ENCODE measurements at regions not wholly inside any gene's neighbourhood (a gene's known extent, or its start where the extent isn't known, plus 50 kb on each side); places are given as distances from the start of the nearest gene placed in this dataset.

GRCh38 chr2:2788076-2788475 lies 457.0 kb upstream of the MYT1L start:
- in situ Hi-C loops (cut with HindIII; ENCODE audit: low sequenced_read_pairs): no loop called here

DNA sequence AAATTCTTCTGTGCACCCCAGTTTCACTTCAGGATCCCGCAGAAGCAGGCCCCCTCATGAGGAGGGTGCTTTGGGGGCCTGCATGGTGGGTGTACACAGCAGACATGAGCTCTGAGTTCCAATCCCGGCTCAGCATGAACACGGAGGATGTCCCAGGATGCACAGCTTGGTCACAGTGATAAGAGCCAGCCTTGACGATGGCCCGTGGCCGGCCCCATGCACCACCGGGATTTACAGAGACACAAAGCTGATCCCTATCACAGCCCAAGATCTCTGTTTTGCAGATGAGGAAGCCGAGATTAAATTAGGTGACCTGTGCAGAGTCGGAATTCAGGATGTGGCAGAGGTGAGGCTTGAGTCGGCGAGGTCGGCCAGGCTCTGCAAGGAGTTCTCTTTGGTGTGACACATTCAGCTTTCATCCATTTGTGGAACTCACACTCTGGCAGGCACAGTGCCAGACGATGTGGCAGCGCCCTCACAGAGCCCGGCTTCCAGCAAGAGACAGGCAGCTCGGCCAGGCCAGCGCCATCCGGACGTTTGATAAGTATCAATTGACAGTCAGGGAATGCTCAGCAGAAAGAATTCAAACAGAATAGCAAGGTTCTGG lies 456.3 kb upstream of the MYT1L start:
- in situ Hi-C loops (cut with HindIII; ENCODE audit: low sequenced_read_pairs): no loop called here

DNA sequence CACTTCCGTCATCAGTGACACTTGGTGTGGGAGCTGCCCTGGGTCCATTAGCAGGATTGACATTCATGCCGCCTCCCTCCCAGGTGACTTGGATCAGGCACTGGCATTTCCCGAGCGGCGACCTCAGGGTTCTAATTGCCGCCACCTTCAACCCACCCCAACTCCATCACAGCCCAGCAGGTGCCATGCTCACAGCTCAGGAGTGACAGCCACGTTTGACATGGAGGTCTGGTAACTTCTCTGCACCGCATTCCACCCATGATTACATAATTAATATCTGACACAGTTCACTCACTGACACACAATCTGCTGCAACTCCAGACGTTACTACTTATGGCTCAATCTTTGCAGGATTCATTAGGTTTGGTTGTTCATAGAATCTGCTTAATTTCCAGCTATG lies 450.9 kb upstream of the MYT1L start:
- in situ Hi-C loops (cut with HindIII; ENCODE audit: low sequenced_read_pairs): no loop called here

- in situ Hi-C loops (cut with HindIII; ENCODE audit: low sequenced_read_pairs): loop anchor here (5.0 to 10.0 kb wide), 2 partner anchors 75 to 132 kb away; no protein-coding TSS in a partner anchor
These were observed 448.7 kb upstream of the MYT1L start for GRCh38 chr2:2779727-2780126.

DNA sequence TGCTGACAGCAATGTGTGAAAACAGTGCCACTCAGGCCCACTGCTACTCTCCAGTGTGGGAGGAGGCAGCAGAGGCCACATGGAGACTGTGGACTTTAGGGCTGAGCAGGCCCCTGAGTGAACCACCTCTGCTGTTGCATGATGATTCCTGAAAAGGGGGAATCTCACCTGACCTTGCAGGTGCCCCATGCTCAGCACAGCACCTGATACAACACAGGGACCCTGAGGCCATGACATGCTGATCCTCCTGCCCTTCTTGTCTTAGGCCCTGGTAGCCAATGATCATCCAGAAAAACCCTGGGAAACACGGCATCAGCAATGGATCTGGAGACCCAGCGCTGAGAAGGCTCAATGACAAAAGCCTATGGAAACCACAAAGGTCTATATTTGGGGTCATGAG lies 446.8 kb upstream of the MYT1L start:
- in situ Hi-C loops (cut with HindIII; ENCODE audit: low sequenced_read_pairs): loop anchor here (5.0 to 10.0 kb wide), 2 partner anchors 73 to 131 kb away; no protein-coding TSS in a partner anchor

DNA sequence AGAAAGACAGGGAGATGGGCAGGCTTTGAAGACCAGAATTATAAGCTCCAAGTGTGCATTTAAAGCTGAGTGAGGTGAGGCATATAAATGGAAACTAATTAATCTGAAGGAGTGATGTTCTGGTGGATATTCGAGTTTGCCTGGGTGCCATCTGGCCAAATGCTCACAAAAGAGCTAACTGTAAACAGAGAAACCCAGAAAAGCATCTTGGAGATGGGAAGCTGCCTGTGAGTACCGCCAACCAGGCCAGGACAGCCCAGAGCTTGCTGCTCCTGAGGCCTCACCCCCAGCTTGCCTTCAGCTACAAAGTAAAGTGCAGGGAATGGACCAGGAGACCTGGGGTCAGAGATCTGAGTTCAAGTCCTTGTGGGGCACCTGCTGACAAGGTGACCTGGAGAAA lies 446.1 kb upstream of the MYT1L start:
- in situ Hi-C loops (cut with HindIII; ENCODE audit: low sequenced_read_pairs): loop anchor here (5.0 to 10.0 kb wide), 2 partner anchors 72 to 130 kb away; no protein-coding TSS in a partner anchor

DNA sequence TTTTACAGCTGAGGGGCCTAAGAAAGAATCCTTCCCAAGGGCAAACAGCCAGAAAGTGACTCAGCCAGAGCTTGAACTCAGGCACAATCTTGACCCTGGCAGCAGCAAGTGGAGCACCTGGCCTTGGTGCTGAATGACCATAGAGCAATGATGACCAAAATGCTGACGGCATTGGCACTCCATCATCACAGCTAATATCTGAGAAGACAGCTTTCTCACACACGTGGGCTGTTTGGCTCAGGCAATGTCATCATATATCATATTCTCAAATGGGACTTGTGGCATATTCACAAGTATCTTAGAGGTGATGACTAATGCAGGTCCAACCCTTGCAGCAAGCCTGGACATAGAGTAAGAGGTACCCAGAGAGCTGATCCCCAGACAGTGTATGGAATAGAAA lies 443.9 kb upstream of the MYT1L start:
- in situ Hi-C loops (cut with HindIII; ENCODE audit: low sequenced_read_pairs): loop anchor here (5.0 to 10.0 kb wide), 2 partner anchors 70 to 128 kb away; no protein-coding TSS in a partner anchor

- in situ Hi-C loops (cut with HindIII; ENCODE audit: low sequenced_read_pairs): loop anchor here (10.0 kb wide), 1 partner anchor 69 kb away; no protein-coding TSS in a partner anchor
These were observed 442.6 kb upstream of the MYT1L start for GRCh38 chr2:2773692-2774091.

GRCh38 chr2:2773080-2773479 lies 442.0 kb upstream of the MYT1L start:
- in situ Hi-C loops (cut with HindIII; ENCODE audit: low sequenced_read_pairs): loop anchor here (10.0 kb wide), 1 partner anchor 68 kb away; no protein-coding TSS in a partner anchor

DNA sequence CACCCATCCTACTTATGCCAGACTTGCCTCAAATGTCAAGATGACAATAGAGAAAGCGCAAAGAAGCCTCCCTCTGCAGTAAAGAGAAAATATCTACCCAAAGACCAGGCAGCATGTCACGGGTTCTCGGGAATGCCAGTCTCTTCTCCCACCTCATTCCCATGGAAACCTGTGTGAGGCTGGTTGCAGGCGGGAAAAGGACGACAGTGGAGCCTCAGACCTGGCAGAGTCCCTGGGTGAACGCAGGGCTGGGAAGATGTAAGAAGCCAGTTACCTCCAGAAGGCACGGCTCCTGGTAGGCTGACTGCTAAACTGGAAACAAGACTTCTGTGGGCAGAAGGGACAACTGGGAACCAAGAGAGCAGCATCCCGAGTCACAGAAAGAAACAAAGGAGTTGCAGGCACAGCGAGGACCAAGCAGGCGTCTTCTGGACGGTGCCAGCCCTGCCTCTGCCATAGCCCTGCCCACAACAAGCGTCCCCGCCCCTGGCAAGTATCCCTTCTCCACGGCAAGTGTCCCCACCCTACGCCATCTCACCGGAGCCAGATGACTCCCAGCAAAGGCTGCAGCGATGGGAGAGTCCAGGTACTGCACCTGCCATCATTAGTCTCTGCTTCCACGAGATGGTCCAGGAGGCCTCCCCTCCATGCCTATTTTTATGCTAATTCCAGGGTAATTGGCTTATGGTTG lies 440.8 kb upstream of the MYT1L start:
- in situ Hi-C loops (cut with HindIII; ENCODE audit: low sequenced_read_pairs): loop anchor here (10.0 kb wide), 1 partner anchor 67 kb away; no protein-coding TSS in a partner anchor

DNA sequence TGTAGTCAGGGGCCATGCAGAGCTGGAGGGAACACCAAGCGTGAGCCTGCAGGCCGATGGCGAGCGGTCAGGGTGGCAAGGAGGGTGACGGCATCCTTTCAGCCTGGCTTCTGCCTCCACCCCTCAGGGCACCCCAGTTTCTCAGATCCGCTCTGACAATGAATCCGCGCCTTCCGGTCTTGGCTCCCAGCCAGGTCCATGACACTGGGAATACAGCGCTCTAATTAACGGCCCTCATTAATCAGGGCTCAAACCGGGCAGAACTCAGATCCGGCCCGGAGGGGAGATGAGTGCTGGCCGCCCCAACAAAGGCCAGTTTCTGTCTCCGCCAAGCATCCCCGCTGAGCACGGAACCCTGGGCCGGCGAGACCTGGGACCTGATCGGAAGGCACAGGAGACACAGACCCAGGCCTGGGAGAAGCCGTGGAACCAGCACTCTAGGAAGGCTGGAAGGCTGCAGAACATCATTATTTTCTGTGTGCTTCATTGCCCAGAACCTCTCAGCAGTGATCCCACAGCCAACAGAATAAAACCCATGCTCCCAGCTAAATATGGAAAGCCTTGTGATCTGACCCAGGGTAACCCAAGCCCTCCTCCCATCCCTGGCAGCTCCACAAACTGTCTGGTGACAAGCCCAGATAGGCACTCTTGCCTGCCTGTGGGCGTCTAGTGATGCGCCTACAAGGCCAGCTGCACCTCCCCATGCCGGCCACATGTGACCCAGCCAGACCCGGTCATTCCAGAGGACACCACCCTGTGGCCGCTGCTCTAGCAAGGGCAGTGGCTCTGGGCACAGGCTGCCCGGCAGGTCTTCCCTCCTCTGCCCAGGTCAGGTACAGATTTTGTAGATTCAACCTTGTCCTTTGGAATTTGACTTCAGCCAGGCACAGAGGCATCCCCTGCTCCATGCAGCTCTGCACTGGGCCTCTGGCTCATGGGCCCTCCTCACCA lies 438.7 kb upstream of the MYT1L start:
- in situ Hi-C loops (cut with HindIII; ENCODE audit: low sequenced_read_pairs): loop anchor here (10.0 kb wide), 1 partner anchor 65 kb away; no protein-coding TSS in a partner anchor

DNA sequence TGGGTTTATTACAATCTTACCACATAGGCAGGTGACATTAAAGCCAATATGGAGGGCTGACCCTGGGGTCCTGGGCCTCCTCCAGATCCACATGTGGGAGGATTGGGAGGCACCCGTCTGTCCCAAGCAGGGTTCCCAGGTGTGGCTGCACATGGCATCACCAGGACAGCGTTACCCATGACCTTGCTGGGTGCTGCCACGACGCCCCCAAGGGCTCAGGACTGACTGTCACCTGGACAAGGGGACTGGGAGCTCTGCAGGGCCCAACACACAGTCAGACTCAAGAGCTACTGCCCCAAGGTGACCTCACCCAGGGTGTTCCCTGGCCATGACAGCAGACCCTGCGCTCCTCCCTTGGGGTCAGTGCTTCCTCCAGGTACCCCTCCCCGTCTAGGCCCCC lies 437.4 kb upstream of the MYT1L start:
- in situ Hi-C loops (cut with HindIII; ENCODE audit: low sequenced_read_pairs): no loop called here

- in situ Hi-C loops (cut with HindIII; ENCODE audit: low sequenced_read_pairs): no loop called here
These were observed 436.8 kb upstream of the MYT1L start for GRCh38 chr2:2767837-2768236.

DNA sequence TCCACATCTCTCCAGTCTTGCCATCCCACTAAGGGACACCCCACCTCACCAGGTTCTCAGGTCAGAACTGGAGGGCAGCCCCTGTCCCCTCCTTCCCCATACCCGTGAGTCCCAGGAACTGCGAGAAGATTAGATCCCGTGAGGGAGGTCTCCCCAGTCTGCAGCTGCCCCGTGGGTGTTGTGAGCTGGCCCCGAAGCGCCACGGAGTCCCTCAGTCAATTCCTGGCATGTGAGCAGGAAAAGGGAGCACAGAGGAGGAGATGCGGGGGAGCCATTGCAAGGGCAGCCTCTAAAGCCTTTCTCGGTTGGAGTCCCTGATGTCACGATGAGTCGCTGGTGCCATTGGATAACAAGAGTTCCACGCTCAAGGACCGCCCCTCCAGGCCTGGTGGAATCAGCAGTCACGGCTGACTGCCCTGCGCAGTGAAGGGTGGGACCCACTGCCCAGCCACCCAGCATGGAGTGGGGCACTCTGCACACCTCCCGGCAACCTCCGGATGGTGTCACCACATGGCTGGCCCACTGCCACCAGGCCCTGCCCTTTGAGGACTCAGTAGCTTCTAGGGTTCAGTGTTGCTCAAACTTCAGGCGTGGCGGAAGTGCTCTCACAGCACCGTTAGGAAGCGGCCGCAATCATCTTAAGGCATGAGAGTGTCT lies 434.9 kb upstream of the MYT1L start:
- in situ Hi-C loops (cut with HindIII; ENCODE audit: low sequenced_read_pairs): no loop called here

DNA sequence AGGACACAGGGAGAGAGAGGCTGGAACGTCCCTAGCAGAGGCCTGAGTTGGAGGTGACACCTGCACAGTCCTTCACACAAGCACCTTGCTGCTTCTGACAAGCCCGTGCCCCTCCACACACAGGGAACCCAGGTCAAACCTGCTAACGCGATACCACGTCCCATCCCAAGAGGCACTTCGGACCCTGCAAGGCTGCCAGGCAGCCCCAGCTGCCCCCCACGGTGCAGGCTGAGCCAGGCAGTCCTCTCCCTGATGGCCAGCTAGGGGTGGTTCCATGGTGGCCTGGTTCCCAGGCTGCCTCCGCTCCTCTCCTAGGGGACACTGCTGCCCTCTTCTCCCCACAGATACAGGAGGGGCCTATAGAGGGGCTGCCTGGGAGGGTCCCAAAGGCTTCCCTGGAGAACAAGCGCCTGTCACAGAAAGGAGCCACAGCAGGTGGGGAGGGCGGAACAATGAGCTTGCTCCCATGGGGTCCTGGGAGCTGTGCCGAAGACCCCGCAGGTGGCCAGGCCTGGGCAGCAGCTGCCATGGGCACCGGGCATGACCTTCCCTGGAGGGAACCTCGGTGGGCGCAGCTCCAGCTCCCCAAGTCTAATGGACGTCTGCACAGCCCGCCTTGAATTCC lies 434.2 kb upstream of the MYT1L start:
- in situ Hi-C loops (cut with HindIII; ENCODE audit: low sequenced_read_pairs): no loop called here

- in situ Hi-C loops (cut with HindIII; ENCODE audit: low sequenced_read_pairs): no loop called here
These were observed 433.7 kb upstream of the MYT1L start for GRCh38 chr2:2764739-2765138.

DNA sequence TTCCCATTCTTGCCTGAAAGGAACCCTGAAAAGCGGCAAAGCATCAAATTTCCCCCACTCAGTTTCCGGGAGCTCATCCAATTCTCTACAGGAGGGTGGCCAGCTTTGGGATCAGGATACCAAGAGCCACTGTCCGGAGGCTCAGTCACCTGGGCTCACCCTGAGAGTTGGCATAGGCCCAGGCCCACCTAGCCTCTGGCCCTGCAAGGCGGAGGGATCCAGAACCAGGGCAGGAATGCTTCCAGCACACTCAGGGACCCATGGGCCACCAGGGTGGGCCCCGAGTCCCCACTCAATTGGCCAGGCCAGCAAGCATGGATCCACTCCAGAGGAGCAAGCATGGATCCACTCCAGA lies 432.9 kb upstream of the MYT1L start:
- in situ Hi-C loops (cut with HindIII; ENCODE audit: low sequenced_read_pairs): no loop called here

GRCh38 chr2:2763351-2764000 lies 432.4 kb upstream of the MYT1L start:
- in situ Hi-C loops (cut with HindIII; ENCODE audit: low sequenced_read_pairs): no loop called here

DNA sequence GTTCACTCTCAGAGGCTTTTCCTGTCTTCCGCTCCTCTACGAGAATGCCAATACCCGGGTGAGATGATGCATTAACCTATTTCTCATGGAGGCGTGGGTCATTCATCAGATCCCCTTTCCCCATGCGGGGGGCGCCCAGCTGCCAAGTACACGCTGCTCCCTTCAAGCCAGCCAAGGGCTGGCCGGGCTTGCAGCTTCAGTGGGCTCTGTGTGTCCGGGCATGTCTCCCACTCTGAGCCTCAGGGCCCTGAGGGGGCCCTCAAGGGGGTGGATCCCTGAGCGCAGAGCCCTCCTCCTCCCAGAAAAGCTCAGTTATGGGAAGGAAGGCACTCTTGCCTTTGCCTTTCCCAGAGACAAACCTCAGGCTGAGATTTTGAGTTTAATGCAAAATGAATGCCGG lies 431.8 kb upstream of the MYT1L start:
- in situ Hi-C loops (cut with HindIII; ENCODE audit: low sequenced_read_pairs): no loop called here

Measured in endothelial cell of hepatic sinusoid (primary cell).